ENCODE measurements at regions not wholly inside any gene's neighbourhood (a gene's known extent, or its start where the extent isn't known, plus 50 kb on each side); places are given as distances from the start of the nearest gene placed in this dataset.
A peak's percentile ranks its signal among the peaks of the same experiment; 100 is the strongest.

DNA sequence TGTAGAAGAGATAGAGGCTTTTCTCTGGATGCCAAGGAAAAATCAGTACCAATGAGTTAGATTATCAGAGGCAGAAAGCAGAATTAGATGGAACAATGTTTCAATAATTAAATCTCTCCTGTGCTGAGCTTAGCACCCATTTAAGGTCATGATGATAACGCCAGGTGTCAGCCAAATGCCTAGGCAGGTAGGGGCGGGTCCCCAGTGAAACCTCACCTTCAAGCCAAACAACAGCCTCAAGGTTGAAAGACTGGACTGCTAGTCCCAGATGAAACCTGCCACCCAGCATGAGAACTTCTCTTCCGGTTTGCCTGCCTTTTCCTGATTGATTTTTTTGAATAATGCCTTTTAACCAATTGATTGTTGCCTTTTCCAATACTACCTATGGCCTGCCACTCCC is 363.0 kb downstream of the PLOD2 start:
- no peak for DNase-seq (ENCODE audit: low read depth, low spot score)

DNA sequence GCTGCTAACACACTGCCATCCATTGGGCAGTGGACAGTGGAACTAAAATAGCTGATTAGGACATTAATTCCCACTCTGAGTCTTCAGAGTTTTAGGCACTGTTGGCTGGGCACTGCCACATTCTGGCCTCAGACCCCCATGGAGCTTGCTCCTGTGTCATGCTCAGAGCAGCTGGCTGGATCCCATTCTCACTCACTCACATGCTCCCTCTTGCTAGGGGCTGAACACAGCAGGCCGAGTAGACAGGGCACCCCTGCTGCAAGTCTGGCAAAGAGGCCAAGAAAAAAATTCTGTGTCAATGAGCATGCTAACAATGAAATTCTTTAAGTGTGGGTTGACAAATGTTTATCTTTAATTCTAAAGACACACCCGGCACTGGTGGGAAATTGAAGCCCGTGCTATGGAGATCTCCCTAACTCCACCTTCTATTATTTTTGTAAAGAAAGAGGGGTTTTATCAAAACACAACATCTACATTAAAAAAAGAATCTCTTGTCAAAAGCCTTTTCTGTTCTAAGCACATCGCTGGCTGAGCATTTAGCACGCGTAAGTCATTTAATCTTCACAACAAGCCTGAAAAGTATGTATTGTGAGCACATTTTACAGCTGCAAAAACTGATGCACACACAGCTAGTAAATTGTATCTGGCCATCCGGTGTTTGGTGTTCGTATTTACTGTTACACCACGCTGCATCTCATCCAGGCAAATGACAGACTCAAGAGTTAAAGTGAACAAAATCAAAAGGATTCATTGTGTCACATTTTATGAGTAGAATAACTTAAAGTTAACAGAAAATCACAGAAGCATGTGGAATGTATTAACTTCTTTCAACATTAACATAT is 362.1 kb downstream of the PLOD2 start:
- DNase-seq (ENCODE audit: low read depth, low spot score), result peak; percentile 11

DNA sequence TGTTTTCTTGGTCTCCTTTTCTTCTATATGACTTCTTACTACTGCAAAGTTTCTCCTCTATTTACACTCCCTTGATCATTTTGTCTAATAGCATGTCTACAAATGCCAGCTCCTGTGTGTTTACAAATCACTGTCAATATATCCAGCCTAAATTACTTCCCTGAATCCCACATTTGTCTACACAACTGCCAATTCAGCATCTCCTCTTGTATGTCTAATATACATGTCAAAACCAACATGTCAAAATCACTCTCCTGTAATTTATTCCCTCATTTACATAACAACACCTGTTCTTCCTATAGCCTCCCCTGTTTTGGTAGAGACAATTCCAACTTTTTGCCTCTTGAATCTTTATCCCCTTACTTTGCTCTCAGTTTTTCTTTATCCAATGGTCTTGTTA is 359.3 kb downstream of the PLOD2 start:
- DNase-seq (ENCODE audit: low read depth, low spot score), result no peak

DNA sequence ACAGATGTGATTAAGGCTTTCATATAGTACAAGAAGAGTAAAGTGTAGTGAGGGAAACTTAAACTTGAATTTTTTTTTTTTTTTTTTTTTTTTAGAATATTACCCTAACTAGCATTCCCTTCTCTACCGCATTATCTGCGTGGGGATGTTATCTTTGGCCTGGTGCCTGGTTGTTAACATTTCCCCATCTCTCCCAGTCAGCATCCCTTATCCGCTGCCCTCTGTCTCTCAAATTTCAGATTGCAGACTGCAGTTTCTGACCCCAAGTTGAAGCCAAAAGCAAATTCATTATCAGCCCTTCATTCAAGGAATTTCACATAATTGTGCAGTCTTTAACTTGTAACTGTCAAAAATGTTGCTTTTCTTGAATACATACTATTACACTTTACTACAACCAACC is 353.0 kb downstream of the PLOD2 start:
- peak; percentile 37 for DNase-seq (ENCODE audit: low read depth, low spot score)

DNA sequence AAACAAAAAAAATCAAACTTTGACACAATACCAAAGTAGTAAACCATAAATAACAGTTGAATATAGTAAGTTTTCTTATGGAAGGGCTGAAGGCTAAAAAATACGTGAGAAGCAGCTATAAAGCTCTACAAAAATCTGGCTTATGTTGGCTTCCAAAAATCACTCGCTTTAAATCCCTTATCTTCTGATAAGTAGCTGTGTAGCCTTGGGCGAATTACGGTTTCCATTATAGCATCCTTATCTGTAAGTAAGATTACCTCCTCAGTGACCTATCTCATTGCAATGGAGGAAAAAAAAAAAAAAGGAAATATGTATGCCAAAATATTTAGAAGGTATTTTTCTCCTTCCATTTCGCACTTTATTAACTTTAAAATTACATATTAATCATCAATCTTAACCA is 348.6 kb downstream of the PLOD2 start:
- no peak for DNase-seq (ENCODE audit: low read depth, low spot score)

DNA sequence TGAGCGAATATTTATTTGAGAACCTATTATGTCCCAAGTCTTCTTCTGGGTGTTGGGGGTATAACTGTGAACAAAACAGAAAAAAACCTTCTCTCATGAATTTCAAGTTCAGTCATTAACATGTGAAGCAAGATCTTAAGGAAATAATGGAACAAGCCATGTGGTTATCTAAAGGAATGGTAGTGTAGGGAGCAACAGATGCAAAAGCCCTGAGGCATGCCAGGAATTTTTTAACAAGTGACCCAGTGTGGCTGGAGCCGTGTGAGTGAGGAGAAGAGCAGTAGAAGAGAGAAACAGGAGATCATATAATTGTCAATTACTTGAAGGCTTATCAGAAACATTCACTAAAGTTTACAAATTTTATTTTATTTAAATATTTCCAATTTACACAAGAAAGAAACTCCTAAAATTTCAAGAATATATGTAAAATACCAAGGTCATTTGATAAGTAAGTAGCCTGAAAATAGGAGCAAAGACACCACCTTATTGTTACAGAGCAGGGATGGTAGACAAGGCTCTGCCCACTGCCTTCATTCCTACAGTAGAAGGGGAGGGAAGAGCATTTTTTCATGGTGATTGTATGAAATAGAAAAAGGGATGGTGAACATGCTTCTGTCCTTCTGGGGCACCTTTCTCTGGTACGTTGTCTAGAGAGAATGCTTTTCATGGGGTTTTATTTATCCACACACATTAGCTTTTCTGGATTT is 345.1 kb downstream of the PLOD2 start:
- DNase-seq (ENCODE audit: low read depth, low spot score), result no peak

DNA sequence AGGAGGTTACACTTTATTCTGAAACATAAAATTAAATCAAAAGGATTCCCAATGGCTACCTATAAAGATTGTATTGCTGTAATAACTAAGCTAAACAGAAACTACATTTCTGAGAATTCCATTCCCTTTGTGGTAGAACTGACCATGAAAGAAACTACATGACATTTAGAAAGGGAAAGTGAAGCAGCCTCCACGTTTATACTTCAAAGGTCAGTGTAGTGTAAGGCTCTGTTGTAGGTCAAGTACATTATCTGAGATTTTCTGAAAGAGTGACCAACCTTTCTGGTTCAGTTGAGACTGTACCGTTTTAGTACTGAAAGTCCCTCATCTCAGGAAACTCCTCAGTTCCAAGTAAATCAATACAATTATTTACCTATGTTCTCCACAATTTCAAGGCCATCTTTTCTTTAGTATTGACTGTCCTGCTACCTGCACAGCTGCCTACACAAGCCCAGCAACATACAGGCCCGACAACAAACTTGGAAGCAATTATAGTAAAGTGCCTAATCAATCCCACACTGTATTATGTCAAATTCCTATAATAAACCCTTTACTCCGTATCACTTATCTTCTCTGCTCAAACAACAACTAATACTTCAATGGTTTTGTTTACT is 343.0 kb downstream of the PLOD2 start:
- DNase-seq (ENCODE audit: low read depth, low spot score), result no peak

DNA sequence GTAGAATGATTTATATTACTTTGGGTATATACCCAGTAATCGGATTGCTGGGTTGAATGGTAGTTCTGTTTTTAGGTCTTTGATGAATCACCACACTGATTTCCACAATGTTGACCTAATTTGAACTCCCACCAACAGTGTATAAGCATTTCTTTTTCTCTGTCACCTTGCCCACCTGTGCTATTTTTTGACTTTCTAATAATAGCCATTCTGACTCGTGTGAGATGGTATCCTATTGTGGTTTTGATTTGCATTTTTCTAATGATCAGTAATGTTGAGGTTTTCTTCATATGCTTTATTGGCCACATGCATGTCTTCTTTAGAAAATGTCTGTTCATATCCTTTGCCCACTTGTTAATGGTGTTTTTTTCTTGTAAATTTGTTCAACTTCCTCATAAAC is 340.8 kb downstream of the PLOD2 start:
- no peak for DNase-seq (ENCODE audit: low read depth, low spot score)

DNA sequence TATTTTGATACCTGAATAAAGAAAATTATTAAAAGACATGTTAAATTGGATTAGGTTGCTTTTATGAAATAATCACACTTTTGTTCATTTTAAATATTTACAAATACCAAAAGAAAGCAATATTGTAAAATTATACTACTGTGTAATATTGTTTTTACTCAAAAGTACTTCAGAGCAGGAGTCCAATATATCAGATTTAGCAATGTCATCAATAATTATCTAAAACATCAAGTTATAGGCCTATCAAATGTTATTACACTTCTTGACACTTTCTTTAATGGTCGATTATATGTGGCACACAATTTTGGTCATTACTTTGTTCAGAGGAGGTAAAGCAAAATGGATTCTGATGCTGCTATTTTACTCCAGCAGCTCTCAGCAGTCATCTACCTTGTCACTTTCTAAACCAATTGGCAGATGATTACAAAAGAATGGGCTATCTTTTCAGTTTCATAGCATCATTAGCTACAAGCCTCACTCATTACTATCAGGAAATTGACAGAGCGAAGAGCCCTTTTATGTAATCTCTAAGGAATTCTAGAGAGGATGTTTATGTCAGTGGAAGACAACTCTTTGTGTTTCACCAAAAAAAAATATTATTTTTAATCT is 318.6 kb downstream of the PLOD2 start:
- no peak for DNase-seq (ENCODE audit: low read depth, low spot score)

DNA sequence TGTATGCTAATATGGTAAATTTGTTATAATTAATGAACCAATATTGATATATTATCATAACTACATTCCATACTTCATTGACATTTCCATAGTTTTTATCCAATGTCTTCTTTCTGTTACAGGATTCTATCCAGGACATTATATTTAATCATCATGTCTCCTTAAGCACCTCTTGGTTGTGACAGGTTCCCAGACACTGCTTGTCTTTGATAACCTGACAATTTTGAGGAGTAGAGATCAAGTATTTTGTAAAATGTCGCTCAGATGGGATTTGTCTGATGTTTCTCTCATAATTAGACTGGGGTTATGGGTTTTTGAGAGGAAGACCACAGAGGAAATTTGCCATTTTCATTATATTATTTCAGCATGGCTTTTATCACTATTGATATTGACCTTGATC is 317.4 kb downstream of the PLOD2 start:
- no peak for DNase-seq (ENCODE audit: low read depth, low spot score)

DNA sequence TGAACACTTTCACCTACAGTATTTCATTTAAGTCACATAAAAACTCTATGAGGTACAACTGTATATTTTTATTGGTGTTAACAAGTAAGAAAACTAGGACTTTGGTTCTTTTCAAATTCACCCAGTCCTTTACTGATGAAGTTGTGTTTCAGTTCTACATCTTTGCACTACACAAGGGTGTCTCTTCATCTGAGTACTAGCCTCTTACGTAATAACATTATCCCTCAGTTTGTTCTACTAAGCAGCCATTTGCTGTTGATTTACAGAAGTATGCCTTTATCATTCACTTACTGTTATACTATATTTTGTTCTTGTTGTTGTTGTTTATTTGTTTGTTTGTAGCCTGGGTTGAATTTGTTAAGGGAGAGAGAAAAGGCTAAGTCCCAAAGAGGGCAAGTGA is 311.9 kb downstream of the PLOD2 start:
- no peak for DNase-seq (ENCODE audit: low read depth, low spot score)

DNA sequence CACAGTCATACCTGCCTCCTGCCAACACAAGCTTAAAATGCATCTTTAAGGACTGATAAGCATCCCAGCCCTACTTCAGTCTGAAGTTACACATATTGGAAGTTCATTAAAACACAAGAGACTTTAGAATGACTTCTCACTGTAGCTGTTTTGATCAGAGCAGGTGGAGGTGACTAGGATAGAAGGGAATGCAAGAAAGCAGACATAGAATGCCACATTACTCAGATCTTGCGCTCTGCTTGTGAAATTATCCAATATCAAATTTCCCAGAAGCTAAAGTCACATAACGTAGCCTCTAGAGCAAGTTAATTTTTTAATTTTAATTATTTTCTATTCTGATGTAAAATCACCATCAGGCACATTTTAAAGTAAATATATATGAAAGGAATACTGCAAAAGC is 306.5 kb downstream of the PLOD2 start:
- DNase-seq (ENCODE audit: low read depth, low spot score), result no peak

DNA sequence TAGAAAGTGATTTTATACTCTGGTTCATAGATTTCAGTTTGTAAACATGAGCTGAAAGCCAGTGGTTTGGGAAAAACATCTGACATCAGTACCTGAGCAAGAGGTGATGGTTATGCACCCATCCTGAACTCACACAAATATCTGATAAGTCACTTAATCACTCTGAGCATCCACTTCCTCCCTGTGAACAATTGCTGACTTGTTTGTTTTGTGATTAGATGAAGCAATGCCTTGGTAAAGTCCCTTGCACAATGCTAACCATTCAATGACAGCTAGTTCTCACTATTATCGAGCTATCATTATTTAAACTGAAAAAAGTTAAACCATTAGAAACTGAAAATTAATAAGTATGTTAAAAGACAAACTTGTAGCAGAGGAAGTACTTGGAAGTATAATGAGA is 303.0 kb downstream of the PLOD2 start:
- DNase-seq (ENCODE audit: low read depth, low spot score), result no peak

DNA sequence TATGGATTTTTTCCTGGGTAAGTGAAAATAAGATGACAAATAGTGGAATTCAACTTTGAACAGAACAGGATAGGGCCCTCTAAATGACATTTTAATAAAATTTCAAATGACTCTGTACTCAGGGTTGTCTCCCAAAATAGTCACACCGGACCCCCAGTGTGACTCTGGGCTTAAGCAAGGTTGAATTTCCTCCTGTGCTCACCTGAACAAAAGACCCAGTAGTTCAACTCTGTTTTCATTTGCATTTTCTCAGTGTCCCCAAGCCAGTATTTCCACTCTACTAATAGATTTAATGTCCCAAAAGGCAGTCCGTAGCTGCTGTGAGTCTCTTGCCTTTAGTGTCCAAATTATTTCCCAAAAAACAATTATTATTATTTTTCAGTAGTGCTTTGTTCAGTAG is 296.6 kb downstream of the PLOD2 start:
- no peak for DNase-seq (ENCODE audit: low read depth, low spot score)

DNA sequence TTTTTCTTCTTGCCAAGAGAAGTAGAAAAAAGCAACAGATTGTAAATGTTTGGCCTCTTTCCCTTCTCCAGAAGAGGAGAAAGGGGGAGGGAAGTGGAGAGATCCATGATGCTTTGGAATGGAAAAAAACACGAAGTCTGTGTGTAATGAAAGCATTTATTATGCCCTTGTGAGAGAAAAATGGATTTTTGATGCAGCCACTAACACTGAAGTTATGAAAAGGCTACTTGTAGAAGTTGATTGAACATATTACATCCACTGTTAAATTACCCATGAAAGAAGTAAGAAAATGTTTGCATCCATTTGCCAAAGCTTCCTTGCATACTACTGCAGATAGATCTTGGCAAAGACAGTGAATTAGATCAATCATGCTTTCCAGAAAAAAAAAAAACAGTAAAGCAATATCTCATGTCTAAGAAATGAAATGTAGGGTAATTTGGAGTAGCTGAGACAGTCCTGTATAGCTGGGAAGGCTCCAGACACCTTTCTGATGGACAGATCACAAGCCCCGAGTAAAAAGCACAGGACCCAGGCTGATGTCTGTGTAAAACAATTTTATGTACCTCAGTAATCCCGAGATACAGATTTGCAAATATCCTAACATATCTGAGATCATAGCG is 295.5 kb downstream of the PLOD2 start:
- no peak for DNase-seq (ENCODE audit: low read depth, low spot score)

DNA sequence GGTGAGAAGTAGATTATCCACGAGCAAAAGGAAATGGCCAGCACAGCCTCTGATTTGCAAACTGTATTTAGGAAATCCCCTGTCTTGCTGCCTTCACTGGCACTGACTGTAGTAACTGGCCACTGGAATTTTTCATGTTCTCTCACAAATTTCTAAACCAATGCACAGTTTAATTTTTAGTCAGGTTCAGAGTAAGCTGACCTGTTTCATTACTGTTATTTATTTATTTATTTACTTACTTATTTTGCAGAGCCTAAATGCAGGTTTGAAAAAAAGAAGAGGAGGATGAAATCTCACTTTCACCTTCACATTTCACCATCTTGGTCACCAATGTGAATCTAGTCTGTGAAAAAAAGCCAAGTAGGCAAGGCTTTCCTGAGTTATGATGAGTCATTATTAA is 291.0 kb downstream of the PLOD2 start:
- DNase-seq (ENCODE audit: low read depth, low spot score), result no peak

DNA sequence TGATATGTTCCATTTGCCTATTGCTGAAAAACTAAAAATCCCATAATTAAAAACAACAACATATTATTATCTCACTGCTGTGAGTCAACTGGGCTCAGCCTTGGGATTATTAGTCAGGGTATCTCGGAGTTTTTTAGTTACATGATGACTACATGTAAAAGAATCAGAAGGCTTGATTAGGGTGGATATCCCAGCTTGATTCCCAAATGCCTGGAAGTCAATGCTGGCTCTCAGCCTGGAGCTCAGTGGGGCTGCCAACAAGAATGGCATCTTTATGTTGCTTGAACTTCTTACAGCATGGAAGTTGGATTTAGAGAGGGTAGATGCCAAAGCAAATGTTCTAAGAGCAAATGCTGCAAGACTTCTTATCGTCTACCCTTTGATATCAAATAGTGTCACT is 278.5 kb downstream of the PLOD2 start:
- DNase-seq (ENCODE audit: low read depth, low spot score), result peak; percentile 39

DNA sequence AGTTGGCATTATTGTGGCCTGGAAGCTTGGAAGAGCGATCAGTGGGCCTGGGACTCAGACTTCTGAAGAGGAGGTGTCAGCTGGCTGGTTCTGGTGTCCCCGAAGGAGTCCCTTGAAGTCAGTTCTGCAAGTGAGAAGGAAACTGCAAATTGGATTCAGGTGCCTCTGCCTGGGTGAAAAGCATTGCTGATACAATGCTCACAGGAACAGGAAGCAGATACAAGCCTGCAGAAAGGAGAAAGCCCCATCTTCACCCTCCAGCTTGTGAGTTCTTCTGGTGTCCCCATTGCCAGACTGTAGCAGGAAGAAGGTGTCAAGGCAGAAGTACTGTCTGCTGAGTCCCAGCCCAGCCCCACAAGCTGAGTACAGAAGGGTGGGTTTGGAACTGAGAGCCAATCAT is 271.3 kb downstream of the PLOD2 start:
- DNase-seq (ENCODE audit: low read depth, low spot score), result no peak

DNA sequence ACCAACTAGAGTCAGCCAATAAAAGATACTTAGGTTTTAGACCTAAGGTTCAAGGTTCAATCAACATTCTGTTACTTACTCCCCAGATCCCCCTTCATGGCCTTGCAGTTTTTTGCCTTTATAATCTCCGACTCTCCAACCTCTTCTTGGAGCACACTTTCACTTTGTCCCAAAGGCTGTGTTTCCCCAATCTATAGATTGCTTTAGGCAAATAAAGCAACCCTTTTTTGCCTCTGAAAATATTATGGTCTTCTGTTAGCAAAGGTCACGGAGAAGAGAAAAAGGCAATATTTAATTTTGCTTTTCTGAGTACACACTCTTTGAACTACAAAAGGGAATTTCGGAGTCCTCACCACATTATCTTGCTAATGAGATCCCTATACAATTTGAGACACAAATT is 268.1 kb downstream of the PLOD2 start:
- DNase-seq (ENCODE audit: low read depth, low spot score), result no peak

DNA sequence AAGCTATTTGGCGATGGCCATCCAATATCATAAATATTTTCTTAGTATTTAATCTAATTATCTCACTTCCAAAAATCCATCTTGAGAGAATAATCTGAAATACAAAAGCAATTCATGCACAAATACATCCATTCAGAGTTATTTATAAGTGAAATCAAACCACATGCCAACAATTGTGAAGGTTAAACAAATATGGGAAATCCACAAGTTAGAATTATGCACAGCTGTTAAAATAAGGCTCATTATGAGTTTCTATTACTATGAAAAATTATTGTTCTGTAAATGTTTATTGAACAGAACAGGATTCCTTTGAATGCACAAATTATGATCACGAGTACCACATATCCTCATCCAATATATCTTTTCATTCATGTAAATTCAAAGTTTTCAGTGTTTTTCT is 267.7 kb downstream of the PLOD2 start:
- no peak for DNase-seq (ENCODE audit: low read depth, low spot score)

DNA sequence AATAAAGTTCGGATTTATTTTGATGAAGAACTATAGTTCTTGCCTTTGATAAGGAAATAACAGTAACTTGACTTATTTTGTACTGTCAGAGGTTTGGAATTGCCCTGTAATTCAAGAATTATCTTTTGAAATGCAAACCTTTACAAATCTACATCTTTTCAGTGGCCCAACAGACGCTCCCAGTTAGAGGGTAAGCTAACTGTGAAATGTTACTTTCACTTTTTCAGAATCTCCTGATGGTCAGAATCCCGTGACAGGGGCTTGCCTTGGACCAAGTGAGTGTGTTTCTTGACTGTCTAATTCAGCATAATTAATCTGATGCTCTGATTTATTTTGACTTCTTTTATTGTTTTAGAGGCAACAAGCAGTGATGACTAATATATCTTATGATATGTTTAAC is 262.5 kb downstream of the PLOD2 start:
- DNase-seq (ENCODE audit: low read depth, low spot score), result peak; percentile 37

DNA sequence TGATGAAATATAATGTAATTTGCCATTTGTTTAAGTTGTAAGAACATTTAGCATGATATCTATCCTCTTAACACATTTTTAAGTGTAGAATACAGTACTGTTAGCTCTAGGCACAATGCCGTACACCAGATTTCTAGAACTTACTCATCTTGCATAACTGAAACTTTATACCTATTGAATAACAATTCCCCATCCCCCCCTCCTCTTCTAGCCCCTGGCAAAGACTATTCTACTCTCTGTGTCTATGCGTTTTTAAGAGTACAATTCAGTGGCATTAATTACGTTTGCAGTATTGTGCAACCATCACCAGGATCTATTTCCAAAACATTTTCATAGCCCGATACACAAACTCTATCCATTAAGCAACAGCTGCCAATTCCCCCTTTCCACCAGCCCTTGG is 261.7 kb downstream of the PLOD2 start:
- DNase-seq (ENCODE audit: low read depth, low spot score), result no peak
